ENCODE measurements at regions not wholly inside any gene's neighbourhood (a gene's known extent, or its start where the extent isn't known, plus 50 kb on each side); places are given as distances from the start of the nearest gene placed in this dataset.
"Not testable (repeated sequence)": the region's sequence is repeated elsewhere in the genome, so short reads cannot be mapped to it uniquely, and the experiment has no call there.

- no peak for DNase-seq
Measured at GRCh38 chr5:72647806-72648205, 140.6 kb upstream of the ZNF366 start.

- DNase-seq: no peak
Measured at GRCh38 chr5:72646246-72646866, 139.1 kb upstream of the ZNF366 start.

GRCh38 chr5:72645064-72645846 is 138.0 kb upstream of the ZNF366 start:
- DNase-seq: no peak

- no peak for DNase-seq
Measured at GRCh38 chr5:72644296-72644695, 137.1 kb upstream of the ZNF366 start.

GRCh38 chr5:72641164-72641563 is 134.0 kb upstream of the ZNF366 start:
- DNase-seq: no peak

DNA sequence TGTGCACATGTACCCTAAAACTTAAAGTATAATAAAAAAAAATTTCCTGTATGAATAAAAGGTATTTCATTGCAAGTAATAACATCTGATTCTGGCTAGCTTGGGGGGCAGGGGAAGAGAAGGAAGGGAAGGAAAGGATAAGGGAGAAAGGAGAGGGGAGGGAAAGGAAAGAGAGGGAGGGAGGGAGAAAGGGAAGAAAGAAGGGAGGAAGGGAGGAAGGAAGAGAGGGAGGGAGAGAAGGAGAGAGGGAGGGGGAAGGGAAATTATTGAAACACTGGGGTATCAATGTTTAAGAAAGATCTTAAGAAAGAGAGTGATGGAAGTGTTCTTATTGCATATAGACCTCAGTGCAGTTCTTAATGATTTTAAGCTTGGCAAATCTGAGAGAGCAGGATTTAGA is 129.8 kb upstream of the ZNF366 start:
- no peak for DNase-seq

- DNase-seq: not testable (repeated sequence)
Measured at GRCh38 chr5:72636565-72636964, 129.4 kb upstream of the ZNF366 start.

GRCh38 chr5:72634444-72634843 is 127.2 kb upstream of the ZNF366 start:
- no peak for DNase-seq

DNA sequence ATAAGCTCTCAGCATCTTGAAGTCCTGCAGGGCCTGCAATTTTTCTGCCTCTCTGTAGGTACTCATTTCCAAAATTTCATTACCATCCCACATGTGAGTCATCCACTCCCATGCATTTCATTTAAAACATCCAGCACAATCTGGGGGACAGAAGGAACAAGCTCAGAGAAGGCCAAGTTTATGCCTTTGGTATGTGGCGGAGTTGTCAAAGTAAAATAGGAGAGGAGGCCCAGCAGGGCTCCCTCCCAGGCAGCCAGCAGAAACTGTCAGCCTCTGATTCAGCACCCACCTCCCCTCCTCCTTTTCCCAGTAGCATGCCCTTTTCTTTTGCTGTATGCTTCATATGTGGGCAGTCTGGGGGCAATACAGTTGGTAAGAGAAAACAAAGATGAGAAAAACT is 126.4 kb upstream of the ZNF366 start:
- no peak for DNase-seq

- no peak for DNase-seq
Measured at GRCh38 chr5:72633041-72633445, 125.8 kb upstream of the ZNF366 start.

- no peak for DNase-seq
Measured at GRCh38 chr5:72630721-72631120, 123.5 kb upstream of the ZNF366 start.

GRCh38 chr5:72630081-72630480 is 122.9 kb upstream of the ZNF366 start:
- no peak for DNase-seq

DNA sequence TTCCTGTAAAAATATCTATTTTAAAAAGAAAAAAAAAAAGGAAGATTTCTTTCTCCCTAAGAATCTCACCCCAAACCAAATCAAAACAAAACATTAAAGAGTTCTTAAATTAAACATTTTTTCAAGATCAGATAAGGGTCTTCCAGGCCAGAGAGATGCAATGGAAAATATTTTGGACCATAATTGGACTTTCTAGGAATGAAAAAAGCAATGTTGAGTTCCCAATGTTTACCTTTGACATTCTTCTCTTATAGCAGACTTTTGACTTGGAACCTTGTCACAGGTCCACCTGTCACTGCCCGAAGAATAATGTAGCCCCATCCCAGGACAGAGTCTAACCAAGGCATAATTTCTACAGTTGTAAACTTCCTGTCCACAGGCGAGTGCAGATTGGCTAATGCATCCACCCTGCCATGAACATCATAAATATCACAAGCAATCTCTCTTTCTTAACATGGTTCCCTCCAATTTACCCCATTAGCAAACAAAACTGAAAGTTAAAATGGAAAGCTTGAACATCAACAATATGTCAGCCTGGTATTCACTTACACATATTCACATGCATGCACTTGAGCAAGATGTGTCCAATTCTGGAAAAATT is 121.7 kb upstream of the ZNF366 start:
- no peak for DNase-seq

- no peak for DNase-seq
Measured at GRCh38 chr5:72625332-72625731, 118.1 kb upstream of the ZNF366 start.

DNA sequence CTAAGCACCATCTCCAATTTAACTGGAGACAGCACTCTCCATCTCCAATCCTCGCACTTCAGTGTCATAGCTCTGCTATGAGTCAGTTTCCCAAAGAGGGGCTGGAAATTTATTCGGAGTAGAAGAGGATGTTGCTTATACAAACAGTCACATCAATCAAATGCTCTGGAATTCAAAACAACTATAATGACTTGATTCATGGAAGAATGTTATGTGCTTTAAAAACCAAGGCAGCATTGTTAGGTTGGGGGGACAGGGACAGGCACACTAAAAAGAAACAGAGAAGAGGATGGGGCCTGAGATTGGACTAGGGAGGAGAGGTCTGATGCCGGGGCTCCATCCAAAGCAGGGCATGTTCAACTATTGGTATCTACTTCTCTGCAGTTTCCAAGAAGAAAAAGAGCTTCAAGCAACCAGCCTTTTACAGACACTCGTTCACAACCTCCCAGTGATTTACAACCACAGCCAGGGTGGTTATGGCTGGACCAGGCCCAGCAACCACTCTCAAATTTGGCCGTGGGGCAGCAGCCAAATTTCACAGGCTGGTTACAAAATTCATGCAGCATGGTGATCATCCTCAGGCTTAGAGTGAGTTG is 117.5 kb upstream of the ZNF366 start:
- DNase-seq: no peak

DNA sequence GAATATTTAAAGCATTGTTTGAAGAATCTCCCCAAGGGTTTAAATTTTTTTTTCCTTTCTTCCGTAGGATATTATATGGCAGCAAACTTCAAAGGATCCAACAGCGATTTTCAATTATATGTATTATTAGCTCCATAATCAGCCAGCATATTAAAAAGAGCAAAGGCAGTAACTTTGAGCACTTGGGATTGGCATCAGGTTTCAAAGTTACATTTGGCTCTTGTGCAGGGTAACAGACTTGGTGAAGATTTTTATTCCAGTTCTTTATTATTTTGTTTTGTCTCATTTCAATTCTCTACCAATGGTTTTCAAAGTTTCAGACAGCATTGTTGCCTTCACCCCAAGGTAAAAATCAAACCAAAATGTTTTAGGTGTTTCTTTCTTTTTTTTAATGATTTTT is 116.7 kb upstream of the ZNF366 start:
- DNase-seq: no peak

- no peak for DNase-seq
Measured at GRCh38 chr5:72623323-72623722, 116.1 kb upstream of the ZNF366 start.

DNA sequence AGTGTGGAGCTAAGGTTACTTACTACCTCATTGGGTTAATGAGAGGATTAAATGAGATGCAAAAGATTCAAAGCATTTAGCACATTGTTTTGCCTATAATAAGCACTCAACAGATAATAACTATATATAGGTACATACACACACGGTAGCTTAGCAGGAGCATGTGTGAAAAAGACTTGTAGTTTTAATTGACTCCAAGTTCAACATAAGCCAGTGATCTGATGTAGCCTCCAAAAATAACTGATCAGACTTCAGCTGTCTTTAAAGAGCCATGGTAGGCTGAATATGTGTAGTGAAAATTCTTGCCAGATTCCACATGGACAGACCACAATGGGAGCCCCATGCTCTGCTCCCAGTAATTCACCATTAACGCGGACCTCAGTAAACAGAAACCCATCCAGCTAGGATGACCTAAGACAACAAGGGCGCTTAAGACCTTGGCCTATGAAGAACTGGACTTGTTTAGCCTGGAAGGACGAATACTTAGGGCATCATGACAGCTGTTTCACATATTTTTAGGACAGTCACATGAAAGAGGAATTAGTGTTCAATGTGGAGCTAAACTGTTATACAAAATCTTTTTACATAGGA is 115.1 kb upstream of the ZNF366 start:
- no peak for DNase-seq

DNA sequence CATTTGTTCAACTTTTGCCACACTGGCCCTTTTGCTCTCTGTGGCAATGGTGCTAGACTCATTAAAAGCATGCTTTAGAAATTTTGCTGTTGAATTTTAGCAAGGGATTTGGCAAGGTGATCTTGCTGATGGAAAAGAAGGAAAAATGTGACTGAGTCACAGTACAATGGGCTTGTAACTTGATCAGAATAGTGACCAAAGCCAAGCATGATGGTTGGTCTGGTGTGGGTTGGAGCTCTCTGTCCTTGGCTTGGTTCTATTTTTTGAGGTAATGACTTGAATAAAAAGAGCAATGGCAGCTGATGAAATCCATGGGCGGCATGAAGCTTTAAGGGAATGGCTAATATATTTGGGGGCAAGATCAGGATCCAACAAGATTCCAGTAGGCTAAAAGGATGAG is 114.4 kb upstream of the ZNF366 start:
- no peak for DNase-seq

DNA sequence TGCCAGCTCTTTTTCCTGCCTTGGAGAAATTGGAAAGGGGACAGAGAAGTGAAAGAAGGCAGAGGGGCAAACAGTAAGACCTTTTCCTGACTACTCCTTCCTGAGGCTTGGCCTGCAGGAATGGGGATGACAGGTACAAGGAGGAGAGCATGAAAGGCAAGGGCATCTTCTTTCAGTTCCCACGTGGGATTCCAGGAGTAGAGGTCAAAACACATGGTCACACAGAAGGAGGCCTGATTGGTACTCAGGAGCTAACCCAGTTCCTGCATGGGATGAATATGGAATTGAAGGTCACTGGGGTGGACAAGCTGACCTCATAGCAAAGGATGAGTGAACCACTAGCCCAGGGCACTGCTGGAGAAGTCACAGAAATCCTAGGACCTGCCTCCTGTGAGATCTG is 112.5 kb upstream of the ZNF366 start:
- DNase-seq: no peak

- no peak for DNase-seq
Measured at GRCh38 chr5:72619251-72619650, 112.0 kb upstream of the ZNF366 start.

- DNase-seq: no peak
Measured at GRCh38 chr5:72618708-72619107, 111.5 kb upstream of the ZNF366 start.

DNA sequence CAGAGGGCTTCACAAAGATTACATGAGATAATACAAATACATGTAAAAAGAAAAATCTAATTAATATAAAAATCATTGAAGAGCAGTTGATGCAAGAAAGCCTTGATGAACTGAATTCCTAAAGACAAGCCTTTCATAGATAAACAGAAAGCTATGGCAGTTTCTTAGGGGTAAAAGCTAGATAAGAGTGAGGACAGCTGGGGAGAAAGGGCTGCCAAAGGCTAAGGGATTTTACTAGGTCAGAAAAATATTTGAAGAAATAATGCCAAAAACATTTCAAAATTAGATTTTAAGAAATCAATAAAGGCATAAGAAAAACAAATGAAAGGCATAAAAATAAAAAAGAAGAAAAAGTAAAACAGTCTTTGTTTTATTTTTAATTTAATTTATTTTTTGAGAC is 107.9 kb upstream of the ZNF366 start:
- DNase-seq: no peak

DNA sequence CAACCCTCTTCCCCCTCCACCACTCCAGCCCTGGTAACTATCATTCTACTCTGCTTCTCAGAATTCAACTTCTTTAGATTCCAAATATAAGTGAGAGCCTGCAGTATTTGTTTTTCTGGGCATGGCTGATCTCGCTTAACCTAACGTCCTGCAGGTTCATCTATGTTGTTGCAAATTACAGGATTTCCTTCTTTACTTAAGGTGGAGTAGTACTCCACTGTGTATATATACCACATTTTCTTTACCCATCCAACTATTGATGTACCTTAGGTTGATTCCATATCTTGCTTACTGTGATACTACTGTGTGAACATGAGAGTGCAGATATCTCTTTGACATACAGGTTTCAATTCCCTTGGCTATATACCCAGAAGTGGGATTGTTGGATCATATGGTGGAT is 106.3 kb upstream of the ZNF366 start:
- DNase-seq: no peak

All from activated CD8-positive, alpha-beta memory T cell treated with anti-CD3 and anti-CD28 coated beads, Interleukin-2, amount 50 U/mL, for 48 hours (primary cell).